A549 (cell line): ENCODE measurements at regions not wholly inside any gene's neighbourhood (a gene's known extent, or its start where the extent isn't known, plus 50 kb on each side); places are given as distances from the start of the nearest gene placed in this dataset.
"Not testable (repeated sequence)": the region's sequence is repeated elsewhere in the genome, so short reads cannot be mapped to it uniquely, and the experiment has no call there.

Experiments
- CTCF ChIP-seq: fragments of >200 bp; sonication (Bioruptor Twin); formaldehyde crosslinking; IDR thresholded peaks from 3 replicates; pipeline ENCODE4 v1.5.1; 2016
- MAFK ChIP-seq: fragments of 450-650 bp; IDR thresholded peaks from 2 replicates; pipeline ENCODE4 v1.6.1; 2014; ENCODE audit not compliant: partially characterized antibody

DNA sequence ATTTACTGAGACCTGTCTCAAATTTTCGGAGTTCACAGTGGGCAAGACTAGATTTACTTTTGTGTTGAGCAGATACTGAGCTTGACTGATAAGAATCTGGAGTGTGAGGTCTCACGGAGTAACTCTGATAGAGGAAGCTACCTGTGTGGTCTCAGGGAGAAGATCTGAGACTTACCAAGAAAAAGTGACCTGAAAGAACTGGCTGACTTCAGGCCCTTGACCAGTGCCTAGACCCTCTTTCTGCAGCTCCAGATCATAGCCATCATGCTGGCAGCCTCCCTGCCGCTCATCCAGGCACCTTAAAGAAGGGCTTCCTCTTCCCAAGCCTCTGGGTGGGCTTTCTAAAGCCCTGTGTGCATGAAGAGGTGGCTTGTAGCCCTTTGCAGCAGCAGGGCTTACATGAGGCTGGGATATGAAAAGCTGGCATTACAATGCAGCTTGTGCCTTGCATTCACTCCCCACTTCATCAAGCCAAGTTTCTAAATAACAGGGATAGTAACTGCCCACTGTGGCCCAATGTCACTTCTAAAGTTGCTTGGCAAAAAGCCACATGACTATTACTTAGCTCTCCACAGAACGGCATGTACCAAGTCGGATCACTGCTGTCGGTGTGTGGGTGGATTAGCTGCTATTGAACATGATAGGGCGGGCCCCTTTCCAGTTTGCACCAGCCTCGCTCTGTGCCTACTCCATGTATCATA is 115.3 kb upstream of the NBPF26 start:
- TF ChIP-seq MAFK, CTCF: not testable (repeated sequence)
